ENCODE measurements at regions not wholly inside any gene's neighbourhood (a gene's known extent, or its start where the extent isn't known, plus 50 kb on each side); places are given as distances from the start of the nearest gene placed in this dataset.
"Not testable (repeated sequence)": the region's sequence is repeated elsewhere in the genome, so short reads cannot be mapped to it uniquely, and the experiment has no call there.

GRCh38 chr2:6186332-6187151 lies 494.4 kb downstream of the SOX11 start:
- no peak for DNase-seq (ENCODE audit: low read depth in 1 of 2, low spot score in 1 of 2)

- no peak for DNase-seq (ENCODE audit: low read depth in 1 of 2, low spot score in 1 of 2)
These were observed 504.3 kb downstream of the SOX11 start for GRCh38 chr2:6196449-6196848.

- DNase-seq (ENCODE audit: low read depth in 1 of 2, low spot score in 1 of 2): not testable (repeated sequence)
These were observed 506.3 kb downstream of the SOX11 start for GRCh38 chr2:6198370-6198919.

GRCh38 chr2:6202756-6203155 lies 510.6 kb downstream of the SOX11 start:
- DNase-seq (ENCODE audit: low read depth in 1 of 2, low spot score in 1 of 2): no peak

GRCh38 chr2:6203291-6203959 lies 511.2 kb downstream of the SOX11 start:
- no peak for DNase-seq (ENCODE audit: low read depth in 1 of 2, low spot score in 1 of 2)

GRCh38 chr2:6206882-6207281 lies 514.7 kb downstream of the SOX11 start:
- no peak for DNase-seq (ENCODE audit: low read depth in 1 of 2, low spot score in 1 of 2)

GRCh38 chr2:6211236-6211635 lies 519.1 kb downstream of the SOX11 start:
- DNase-seq (ENCODE audit: low read depth in 1 of 2, low spot score in 1 of 2): no peak

GRCh38 chr2:6212491-6212890 lies 520.3 kb downstream of the SOX11 start:
- DNase-seq (ENCODE audit: low read depth in 1 of 2, low spot score in 1 of 2): no peak

GRCh38 chr2:6213056-6213780 lies 521.0 kb downstream of the SOX11 start:
- no peak for DNase-seq (ENCODE audit: low read depth in 1 of 2, low spot score in 1 of 2)

- no peak for DNase-seq (ENCODE audit: low read depth in 1 of 2, low spot score in 1 of 2)
These were observed 522.3 kb downstream of the SOX11 start for GRCh38 chr2:6214471-6214870.

- DNase-seq (ENCODE audit: low read depth in 1 of 2, low spot score in 1 of 2): no peak
These were observed 522.9 kb downstream of the SOX11 start for GRCh38 chr2:6215053-6215452.

- no peak for DNase-seq (ENCODE audit: low read depth in 1 of 2, low spot score in 1 of 2)
These were observed 524.0 kb downstream of the SOX11 start for GRCh38 chr2:6216234-6216633.

GRCh38 chr2:6218926-6219325 lies 526.7 kb downstream of the SOX11 start:
- no peak for DNase-seq (ENCODE audit: low read depth in 1 of 2, low spot score in 1 of 2)

- DNase-seq (ENCODE audit: low read depth in 1 of 2, low spot score in 1 of 2): no peak
These were observed 527.7 kb downstream of the SOX11 start for GRCh38 chr2:6219906-6220305.

- DNase-seq (ENCODE audit: low read depth in 1 of 2, low spot score in 1 of 2): no peak
These were observed 530.1 kb downstream of the SOX11 start for GRCh38 chr2:6222296-6222695.

- no peak for DNase-seq (ENCODE audit: low read depth in 1 of 2, low spot score in 1 of 2)
These were observed 532.1 kb downstream of the SOX11 start for GRCh38 chr2:6224267-6224666.

- no peak for DNase-seq (ENCODE audit: low read depth in 1 of 2, low spot score in 1 of 2)
These were observed 536.1 kb downstream of the SOX11 start for GRCh38 chr2:6228251-6228650.

GRCh38 chr2:6231166-6231565 lies 539.0 kb downstream of the SOX11 start:
- no peak for DNase-seq (ENCODE audit: low read depth in 1 of 2, low spot score in 1 of 2)

- no peak for DNase-seq (ENCODE audit: low read depth in 1 of 2, low spot score in 1 of 2)
These were observed 541.8 kb downstream of the SOX11 start for GRCh38 chr2:6233993-6234392.

- DNase-seq (ENCODE audit: low read depth in 1 of 2, low spot score in 1 of 2): no peak
These were observed 542.5 kb downstream of the SOX11 start for GRCh38 chr2:6234702-6235101.

GRCh38 chr2:6236317-6236716 lies 544.1 kb downstream of the SOX11 start:
- no peak for DNase-seq (ENCODE audit: low read depth in 1 of 2, low spot score in 1 of 2)
